Keratinocyte (primary cell): ENCODE measurements at regions not wholly inside any gene's neighbourhood (a gene's known extent, or its start where the extent isn't known, plus 50 kb on each side); places are given as distances from the start of the nearest gene placed in this dataset.

ENCODE experiments used
- DNase-seq: peaks from one replicate; pipeline ENCODE4 v3.0.0-alpha.2; 2011; ENCODE audit warnings: low read depth, missing footprints, low spot score
- FAIRE-seq: peaks from 2 replicates; lab custom pipeline; 2011; peaks lifted over from hg19 to GRCh38; lab: Jason Lieb, UNC
- H2AFZ ChIP-seq: 2 replicates; pipeline ENCODE4 v1.6.0; 2012; ENCODE audit warnings: low read length, control low read depth, inconsistent platforms; ENCODE audit not compliant: control insufficient read depth
- H3K27ac ChIP-seq: 2 replicates; pipeline ENCODE4 v1.5.1; 2011; ENCODE audit warnings: low read length; ENCODE audit not compliant: control insufficient read depth, insufficient read depth
- H3K27me3 ChIP-seq: 3 replicates; pipeline ENCODE4 v1.6.0; 2011; ENCODE audit warnings: low read length; ENCODE audit not compliant: control insufficient read depth, insufficient read depth; ENCODE audit errors: extremely low read depth
- H3K36me3 ChIP-seq, 2 experiments: 2 replicates in 1 of 2; 3 replicates in 1 of 2; pipeline ENCODE4 v1.5.1; 2011; ENCODE audit warnings: low read length in 2 of 2, mild to moderate bottlenecking in 1 of 2; ENCODE audit not compliant: control insufficient read depth in 2 of 2, insufficient read depth in 2 of 2; ENCODE audit errors: extremely low read depth in 1 of 2
- H3K4me1 ChIP-seq: 3 replicates; pipeline ENCODE4 v1.5.1; 2011; ENCODE audit warnings: low read length; ENCODE audit not compliant: control insufficient read depth, insufficient read depth; ENCODE audit errors: extremely low read depth
- H3K4me2 ChIP-seq: 3 replicates; pipeline ENCODE4 v1.6.0; 2011; ENCODE audit warnings: low read depth, low read length; ENCODE audit not compliant: control insufficient read depth, insufficient read depth; ENCODE audit errors: extremely low read depth
- H3K4me3 ChIP-seq, 3 experiments: fragments of 200-600 bp in 1 of 3; sonication (generic) in 1 of 3; 2 replicates in 2 of 3; 3 replicates in 1 of 3; pipeline ENCODE4 v1.5.1; 2011 to 2016; ENCODE audit warnings: low read length in 3 of 3, mild to moderate bottlenecking in 3 of 3, control low read depth in 2 of 3, inconsistent platforms in 1 of 3, low read depth in 1 of 3, mixed read lengths in 1 of 3, mixed run types in 1 of 3, moderate library complexity in 1 of 3; ENCODE audit not compliant: control insufficient read depth in 2 of 3, insufficient read depth in 2 of 3; ENCODE audit errors: extremely low read depth in 1 of 3
- H3K79me2 ChIP-seq: 2 replicates; pipeline ENCODE4 v1.6.0; 2012; ENCODE audit warnings: low read length; ENCODE audit not compliant: control insufficient read depth, insufficient read depth
- H3K9ac ChIP-seq: 3 replicates; pipeline ENCODE4 v1.6.0; 2011; ENCODE audit warnings: low read length; ENCODE audit not compliant: control insufficient read depth, insufficient read depth; ENCODE audit errors: extremely low read depth
- H3K9me1 ChIP-seq: 3 replicates; pipeline ENCODE4 v1.6.0; 2011; ENCODE audit warnings: low read length; ENCODE audit not compliant: control insufficient read depth, insufficient read depth; ENCODE audit errors: extremely low read depth
- H3K9me3 ChIP-seq: 2 replicates; pipeline ENCODE4 v1.5.1; 2012; ENCODE audit warnings: low read depth, low read length; ENCODE audit not compliant: control insufficient read depth
- H4K20me1 ChIP-seq: 3 replicates; pipeline ENCODE4 v1.6.0; 2011; ENCODE audit warnings: low read length; ENCODE audit not compliant: control insufficient read depth, insufficient read depth; ENCODE audit errors: extremely low read depth
- EZH2 ChIP-seq: IDR thresholded peaks from one replicate; pipeline ENCODE4 v1.6.1; 2012; ENCODE audit warnings: inconsistent platforms, mild to moderate bottlenecking, low read length, moderate library complexity
- dilution Hi-C: fragments of 300-500 bp; cut with MboI; formaldehyde crosslinking; loops from one replicate; pipeline ENCODE4 v1.7.0; 2020; ENCODE audit warnings: low sequenced_read_pairs; ENCODE audit not compliant: extremely low pct_ligation_motif_present
- TF ChIP-seq, protein P1 (sequence below), 3 experiments: IDR thresholded peaks in 1 of 3; conservative IDR thresholded peaks in 1 of 3; optimal IDR thresholded peaks in 1 of 3; 2 replicates in 2 of 3; 3 replicates in 1 of 3; pipeline versions ENCODE3 to v1.5.1; 2011; ENCODE audit warnings: low read length in 3 of 3, mild to moderate bottlenecking in 3 of 3, moderate library complexity in 2 of 3, control low read depth in 1 of 3, inconsistent platforms in 1 of 3; ENCODE audit not compliant: insufficient read depth in 2 of 3; ENCODE audit errors: extremely low read depth in 1 of 3

DNA sequence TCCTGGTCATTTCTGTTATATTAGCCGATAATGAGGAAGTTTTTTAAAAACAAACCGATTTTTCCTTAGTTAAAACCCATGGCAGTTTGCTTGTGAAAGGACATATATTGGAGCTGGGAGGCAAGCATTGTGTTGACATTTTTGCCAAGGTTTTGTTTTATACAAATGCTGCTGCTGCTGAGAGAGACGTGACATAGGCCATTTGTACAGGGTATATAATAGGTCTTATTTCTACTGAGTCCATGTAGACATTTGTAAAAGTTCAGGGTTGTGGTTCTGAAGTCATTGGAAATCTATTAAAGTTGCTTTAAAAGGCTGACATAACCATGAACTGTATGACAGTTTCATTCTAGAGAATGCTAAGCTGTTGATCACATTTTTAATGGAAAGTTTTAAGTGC, 424.0 kb upstream of the FANCL start:
- no peak for TF ChIP-seq EZH2
- TF ChIP-seq, protein P1, sequence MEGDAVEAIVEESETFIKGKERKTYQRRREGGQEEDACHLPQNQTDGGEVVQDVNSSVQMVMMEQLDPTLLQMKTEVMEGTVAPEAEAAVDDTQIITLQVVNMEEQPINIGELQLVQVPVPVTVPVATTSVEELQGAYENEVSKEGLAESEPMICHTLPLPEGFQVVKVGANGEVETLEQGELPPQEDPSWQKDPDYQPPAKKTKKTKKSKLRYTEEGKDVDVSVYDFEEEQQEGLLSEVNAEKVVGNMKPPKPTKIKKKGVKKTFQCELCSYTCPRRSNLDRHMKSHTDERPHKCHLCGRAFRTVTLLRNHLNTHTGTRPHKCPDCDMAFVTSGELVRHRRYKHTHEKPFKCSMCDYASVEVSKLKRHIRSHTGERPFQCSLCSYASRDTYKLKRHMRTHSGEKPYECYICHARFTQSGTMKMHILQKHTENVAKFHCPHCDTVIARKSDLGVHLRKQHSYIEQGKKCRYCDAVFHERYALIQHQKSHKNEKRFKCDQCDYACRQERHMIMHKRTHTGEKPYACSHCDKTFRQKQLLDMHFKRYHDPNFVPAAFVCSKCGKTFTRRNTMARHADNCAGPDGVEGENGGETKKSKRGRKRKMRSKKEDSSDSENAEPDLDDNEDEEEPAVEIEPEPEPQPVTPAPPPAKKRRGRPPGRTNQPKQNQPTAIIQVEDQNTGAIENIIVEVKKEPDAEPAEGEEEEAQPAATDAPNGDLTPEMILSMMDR (optimal IDR thresholded peaks at IDR 0.05 in 1 of 3, IDR thresholded peaks at IDR 0.05 in 1 of 3, conservative IDR thresholded peaks at IDR 0.05 in 1 of 3; ENCODE audit: extremely low read depth in 1 of 3, insufficient read depth in 2 of 3, low read length in 3 of 3): no peak
- FAIRE-seq (no peak), DNase-seq (no peak)
- no peaks in the 10 kb centered on the region for H3K4me1 ChIP-seq
- no peaks in the 10 kb centered on the region for H3K9me3 ChIP-seq
- no peaks in the 10 kb centered on the region for H3K36me3 ChIP-seq
- no peaks in the 10 kb centered on the region for H3K9me1 ChIP-seq
- no peaks in the 10 kb centered on the region for H3K79me2 ChIP-seq
- no peaks in the 10 kb centered on the region for H3K27me3 ChIP-seq
- H3K9ac ChIP-seq: no peak overlapping the region
- no peak overlapping the region for H3K4me2 ChIP-seq
- H3K27ac ChIP-seq: no peak overlapping the region
- no peaks in the 10 kb centered on the region for H4K20me1 ChIP-seq
- dilution Hi-C loops: no loop called here
- H2AFZ ChIP-seq: no peak overlapping the region
- H3K4me3 ChIP-seq: no peak overlapping the region

DNA sequence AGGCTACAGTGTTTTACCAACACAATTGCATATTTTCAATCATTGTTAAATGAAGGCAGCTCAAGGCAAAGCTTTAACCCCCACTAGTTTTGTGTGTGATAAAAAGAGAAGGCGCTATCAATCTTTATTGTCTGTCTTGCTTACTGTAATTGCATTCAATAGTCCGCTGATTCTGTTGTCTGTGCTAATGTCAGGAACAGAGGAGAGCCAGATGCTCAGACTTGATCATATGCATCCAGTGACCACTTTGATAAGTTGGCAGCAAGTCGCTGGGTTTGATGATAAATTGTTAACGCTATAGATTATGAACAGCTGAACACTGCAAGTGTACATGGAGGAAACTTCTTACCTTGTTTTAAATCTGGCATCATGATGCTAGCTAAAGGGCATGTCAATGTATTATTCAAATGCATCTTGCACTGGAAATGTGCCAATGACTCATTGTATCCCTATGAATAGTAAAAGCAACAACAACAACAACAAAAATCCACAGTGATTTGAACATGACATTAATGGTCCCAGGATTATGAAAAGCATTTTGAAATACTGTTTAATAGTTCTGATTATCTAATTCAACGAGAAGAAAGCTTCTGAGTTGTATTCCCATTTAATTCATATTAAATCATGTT, 423.5 kb upstream of the FANCL start:
- Histone ChIP-seq H2AFZ (no peak overlapping the region), H3K4me1 (no peaks in the 10 kb centered on the region), H3K36me3 (no peaks in the 10 kb centered on the region), H3K4me2 (no peak overlapping the region), H3K9me3 (no peaks in the 10 kb centered on the region), H4K20me1 (no peaks in the 10 kb centered on the region), H3K9ac (no peak overlapping the region), H3K27me3 (no peaks in the 10 kb centered on the region), H3K9me1 (no peaks in the 10 kb centered on the region), H3K27ac (no peak overlapping the region), H3K79me2 (no peaks in the 10 kb centered on the region), H3K4me3 (no peak overlapping the region)
- dilution Hi-C loops: no loop called here
- FAIRE-seq (no peak), DNase-seq (no peak)
- no peak for TF ChIP-seq EZH2
- TF ChIP-seq, protein P1 (optimal IDR thresholded peaks at IDR 0.05 in 1 of 3, IDR thresholded peaks at IDR 0.05 in 1 of 3, conservative IDR thresholded peaks at IDR 0.05 in 1 of 3; ENCODE audit: extremely low read depth in 1 of 3, insufficient read depth in 2 of 3, low read length in 3 of 3): no peak
